ENCODE measurements at regions not wholly inside any gene's neighbourhood (a gene's known extent, or its start where the extent isn't known, plus 50 kb on each side); places are given as distances from the start of the nearest gene placed in this dataset.
"Not testable (repeated sequence)": the region's sequence is repeated elsewhere in the genome, so short reads cannot be mapped to it uniquely, and the experiment has no call there.

DNA sequence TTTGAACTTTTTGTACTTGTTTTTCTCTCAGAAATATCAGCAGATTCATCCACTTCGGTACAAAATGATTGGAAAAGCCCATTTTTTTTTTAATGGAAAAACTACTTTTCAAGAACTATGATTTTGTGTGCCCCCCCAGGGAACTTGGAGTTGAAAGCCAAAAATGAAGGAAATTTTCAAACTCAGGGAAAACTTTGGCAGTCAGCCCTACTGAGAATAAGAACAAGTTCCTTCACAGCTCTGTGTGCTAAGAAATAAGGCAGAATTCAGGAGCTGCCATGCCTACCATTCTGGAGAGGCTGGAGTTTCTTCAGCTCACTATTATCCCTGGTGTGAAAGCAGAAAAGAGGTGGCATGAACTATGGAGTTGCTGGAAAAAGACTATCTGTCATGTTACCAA is 226.0 kb upstream of the SLC35G4 start:
- DNase-seq (ENCODE audit: low read depth, low spot score): no peak

DNA sequence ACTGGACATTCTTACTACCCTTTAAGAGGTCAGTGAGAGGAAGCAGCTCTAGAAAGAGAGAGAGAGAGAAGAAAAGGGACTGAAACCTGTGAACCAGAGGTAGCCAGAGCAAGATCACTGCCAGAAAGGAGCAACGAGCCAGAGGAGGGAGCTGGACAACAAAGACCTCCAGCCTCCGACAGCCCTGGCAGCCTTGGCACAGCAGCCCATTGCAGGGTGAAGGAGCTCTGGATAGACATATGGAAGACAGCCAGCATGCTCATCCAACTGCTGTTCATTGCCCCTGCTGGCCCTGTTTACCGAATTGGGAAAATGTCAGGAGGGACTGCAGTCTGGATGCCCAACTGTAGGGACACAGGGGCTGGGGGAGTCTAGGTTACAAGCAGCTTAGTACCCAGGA is 228.4 kb upstream of the SLC35G4 start:
- no peak for DNase-seq (ENCODE audit: low read depth, low spot score)

DNA sequence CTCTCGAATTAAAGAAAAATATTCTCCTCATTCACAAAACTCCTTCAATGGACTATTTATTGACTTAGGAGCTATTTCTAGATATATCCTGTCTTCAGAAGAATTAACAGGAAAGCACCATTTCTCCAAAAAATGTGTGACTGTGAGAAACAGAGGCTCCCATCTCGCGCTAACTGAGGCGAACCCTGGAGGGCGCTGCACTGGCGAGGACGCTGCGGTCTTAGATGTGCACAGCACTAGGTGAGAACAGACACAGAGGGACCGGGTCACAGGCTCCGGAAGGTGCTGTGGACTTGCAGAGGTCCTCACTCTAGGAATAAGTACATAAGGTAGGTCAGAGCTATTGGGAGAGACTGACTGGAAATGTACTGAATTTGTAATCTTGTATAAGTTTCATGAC is 229.7 kb upstream of the SLC35G4 start:
- DNase-seq (ENCODE audit: low read depth, low spot score): no peak

DNA sequence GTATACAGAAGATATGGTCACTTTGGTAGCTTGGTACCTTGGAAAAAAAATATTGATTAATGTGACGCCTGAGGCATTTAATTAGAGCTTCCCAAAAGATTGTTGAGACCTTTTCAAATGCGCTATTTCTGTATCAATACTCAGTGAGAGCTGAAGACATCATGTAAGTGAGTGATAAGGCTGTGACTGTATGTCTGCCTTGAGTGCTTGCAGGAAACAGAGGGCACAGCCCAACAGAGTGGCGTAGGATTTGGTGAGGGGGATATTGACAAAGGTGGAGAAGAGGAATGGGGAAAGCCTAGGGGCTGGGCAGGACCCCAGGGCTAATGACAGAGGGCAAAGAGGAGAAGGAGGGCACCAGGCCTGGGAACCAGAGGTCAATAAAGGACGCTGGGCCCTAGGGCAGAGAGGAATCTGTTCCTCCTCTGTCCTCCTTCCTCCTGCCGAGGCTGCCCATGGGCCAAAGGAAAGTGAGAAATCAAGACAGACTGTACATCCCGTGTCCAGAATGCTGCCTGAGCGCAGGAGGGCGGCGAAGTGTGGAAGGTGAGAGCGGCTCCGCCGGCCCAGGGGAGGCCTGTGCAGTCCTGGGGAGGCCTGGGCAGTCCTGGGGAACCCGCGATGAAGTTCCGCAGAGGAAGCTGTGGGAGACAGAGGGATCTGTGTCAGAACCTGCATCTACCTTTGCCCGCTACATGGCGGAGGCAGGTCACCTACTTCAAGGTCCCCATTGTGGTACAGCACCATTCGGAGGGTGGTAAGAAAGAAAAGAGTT is 228.6 kb upstream of the PIEZO2 start:
- DNase-seq (ENCODE audit: low read depth, low spot score): no peak

DNA sequence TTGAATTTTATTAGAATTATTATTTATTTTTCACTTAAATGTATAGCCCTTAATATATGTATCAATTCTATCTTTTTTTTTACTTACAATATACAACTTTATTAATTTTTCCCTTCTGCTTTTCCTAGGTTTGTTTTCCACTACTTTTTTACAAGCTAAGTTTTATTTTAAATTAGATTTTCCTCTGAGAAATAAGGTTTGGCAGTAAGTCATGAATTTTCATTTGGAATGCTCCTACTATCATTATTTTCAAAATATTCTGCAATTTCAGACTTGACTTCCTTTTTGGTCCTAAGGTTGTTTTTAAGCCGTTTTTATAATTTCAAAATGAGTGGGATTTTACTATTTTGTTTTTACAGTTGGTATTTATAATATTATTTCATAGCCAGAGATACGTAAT is 222.8 kb upstream of the PIEZO2 start:
- DNase-seq (ENCODE audit: low read depth, low spot score): no peak

DNA sequence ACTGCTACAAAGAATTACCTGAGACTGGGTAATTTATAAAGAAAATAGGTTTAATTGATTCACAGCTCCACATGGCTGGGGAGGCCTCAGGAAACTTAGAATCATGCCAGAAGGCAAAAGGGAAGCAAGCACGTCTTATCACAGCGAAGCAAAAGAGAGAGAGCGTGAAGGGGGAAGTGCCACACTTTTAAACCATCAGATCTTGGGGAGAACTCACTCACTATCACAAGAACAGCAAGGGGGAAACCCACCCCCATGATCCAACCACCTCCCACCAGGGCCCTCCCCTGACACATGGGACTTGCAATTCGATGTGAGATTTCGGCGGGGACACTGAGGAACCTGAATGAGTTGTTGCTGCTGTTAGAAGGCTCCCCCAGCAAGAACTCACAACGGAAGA is 220.2 kb upstream of the PIEZO2 start:
- DNase-seq (ENCODE audit: low read depth, low spot score): no peak

DNA sequence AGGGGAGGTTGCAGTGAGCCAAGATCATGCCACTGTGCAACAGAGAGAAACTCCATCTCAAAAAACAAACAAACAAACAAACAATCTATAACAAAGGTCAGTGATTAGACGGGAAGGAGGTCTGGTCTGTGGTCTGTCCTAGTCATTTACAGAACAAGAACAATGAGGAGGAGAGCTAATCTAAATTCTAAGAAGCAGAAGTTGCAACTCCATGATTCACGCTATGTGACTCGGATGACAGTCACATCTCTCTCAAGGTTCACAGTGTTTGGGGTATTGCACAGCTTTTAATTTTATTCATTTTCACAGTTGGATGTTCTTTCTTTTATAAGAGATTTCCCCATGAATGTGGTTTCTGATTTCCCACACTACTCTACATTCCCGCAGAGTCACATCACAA is 218.7 kb upstream of the PIEZO2 start:
- DNase-seq (ENCODE audit: low read depth, low spot score): no peak

DNA sequence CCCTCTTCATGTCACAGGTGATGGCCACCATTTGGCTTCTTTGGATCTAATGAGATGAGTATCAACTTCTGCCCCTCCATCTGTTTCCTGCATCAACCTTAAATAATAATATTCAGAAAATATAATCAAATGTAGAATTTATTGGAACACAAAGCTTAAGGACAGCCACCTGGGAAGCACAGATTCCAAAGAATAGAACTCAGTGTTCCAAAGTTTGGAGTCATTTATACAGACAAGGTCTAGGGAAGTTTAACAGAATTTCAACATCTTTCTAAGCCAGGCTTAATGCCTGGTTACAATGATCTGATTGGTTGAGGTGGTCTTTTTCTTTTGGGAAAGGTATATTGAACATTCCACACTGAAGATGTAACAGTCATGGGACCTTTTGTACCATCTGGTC is 218.0 kb upstream of the PIEZO2 start:
- DNase-seq (ENCODE audit: low read depth, low spot score): no peak

DNA sequence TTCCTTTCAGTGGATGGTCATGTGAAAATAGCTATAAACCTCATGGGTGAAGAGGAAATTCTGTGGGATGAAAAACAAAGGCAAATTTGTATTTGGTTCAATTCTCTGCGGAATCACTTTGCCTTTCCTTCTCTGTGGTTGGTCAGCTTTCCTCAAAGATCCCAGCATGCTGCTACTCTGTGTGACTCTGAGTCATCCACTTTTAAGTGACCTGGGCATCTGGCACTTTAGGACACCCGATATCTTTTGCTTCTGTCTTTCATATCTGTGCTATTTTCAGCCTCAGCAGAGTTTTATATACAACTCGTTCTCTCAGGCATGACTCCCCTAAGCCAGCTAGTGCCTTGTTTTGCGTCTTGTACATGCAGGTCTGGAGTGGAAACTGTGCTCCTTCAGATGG is 217.0 kb upstream of the PIEZO2 start:
- DNase-seq (ENCODE audit: low read depth, low spot score): no peak

DNA sequence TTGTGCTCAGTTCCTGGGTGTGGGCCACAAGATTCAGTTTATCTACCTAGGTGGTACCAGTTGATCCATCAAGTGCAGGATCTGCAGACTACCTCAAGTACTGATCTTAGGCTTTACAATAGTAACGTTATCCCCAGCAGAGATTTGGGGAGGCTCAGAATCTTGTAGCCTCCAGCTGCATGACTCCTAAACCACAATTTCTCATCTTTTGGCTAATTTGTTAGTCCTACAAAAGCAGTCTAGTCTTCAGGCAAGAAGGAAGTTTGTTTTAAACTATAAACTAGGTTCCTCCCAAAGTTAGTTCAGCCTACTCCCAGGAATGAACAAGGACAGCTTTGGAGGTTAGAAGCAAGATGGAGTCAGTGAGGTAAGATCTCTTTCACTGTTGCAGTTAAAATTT is 213.5 kb upstream of the PIEZO2 start:
- DNase-seq (ENCODE audit: low read depth, low spot score): no peak

DNA sequence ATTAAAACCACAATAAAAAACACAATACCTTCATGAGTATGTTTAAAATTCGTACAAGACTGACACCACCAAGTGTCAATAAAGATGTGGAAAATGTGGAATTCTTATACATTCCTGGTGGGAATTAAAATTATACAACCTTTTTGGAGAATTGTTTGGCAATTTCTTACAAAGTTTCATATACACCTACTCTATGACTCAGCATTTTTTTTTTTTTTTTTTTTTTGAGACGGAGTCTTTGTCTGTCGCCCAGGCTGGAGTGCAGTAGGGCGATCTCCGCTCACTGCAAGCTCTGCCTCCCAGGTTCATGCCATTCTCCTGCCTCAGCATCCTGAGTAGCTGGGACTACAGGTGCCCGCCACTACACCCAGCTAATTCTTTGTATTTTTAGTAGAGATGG is 212.5 kb upstream of the PIEZO2 start:
- DNase-seq (ENCODE audit: low read depth, low spot score): not testable (repeated sequence)

DNA sequence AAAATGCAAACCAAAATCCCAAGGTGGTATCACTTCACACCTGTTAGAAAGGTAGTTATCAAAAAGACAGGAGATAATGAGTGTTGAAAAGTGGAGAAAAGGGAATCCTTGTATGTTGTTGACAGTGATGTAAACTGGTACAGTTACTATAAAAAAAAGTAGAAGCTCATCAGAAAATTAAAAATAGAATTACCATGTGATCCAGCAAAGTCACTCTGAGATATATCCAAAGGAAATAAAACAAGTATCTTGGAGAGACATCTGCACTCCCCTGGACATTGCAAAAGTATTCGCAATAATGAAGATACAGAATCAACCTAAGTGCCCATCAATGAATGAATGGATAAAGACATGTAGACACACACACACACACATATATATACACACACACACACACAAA is 208.3 kb upstream of the PIEZO2 start:
- DNase-seq (ENCODE audit: low read depth, low spot score): no peak

DNA sequence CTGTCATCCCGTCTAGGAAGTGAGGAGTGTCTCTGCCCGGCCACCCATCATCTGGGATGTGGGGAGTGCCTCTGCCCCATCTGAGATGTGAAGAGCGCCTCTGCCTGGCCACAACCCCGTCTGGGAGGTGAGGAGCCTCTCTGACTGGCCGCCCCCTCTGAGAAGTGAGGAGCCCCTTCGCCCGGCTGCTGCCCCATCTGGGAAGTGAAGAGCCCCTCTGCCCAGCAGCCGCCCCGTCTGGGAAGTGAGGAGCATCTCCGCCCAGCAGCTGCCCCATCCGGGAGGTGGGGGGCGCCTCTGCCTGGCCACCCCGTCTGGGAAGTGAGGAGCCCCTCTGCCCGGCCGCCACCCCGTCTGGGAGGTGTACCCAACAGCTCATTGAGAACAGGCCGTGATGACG is 195.2 kb upstream of the PIEZO2 start:
- not testable (repeated sequence) for DNase-seq (ENCODE audit: low read depth, low spot score)

DNA sequence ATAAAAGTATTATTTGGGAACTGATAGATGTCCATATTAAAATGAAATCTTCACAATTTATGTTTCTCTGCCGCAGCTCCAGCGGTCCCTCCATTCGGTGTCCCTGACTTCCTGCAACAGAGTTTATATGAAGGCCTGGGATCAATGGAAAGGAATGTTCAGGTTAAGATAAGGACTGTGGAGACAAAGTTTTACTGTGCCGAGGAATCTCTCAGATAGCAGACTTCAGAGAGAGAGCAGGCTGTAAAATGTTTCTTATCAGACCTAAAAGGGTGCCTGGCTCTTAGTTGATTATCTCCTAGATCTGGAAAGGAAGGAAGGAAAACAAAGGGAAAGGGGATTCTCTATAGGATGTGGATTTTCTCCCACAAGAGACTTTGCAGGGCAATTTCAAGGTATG is 193.7 kb upstream of the PIEZO2 start:
- DNase-seq (ENCODE audit: low read depth, low spot score): no peak

DNA sequence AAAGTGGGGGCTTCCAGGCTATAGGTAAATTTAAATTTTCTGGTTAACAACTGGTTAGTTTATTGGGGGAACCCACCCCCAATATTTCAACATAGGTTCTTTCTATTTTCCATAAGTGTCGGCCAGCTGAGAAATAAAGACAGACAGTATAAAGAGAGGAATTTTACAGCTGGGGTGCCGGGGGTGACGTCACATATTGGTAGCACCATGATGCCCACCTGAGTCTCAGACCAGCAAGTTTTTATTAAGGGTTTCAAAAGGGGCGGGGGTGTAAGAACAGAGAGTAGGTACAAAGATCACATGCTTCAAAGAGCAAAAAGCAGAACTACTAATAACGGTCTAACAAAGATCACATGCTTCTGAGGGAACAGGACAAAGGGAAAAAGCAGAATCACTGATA is 192.7 kb upstream of the PIEZO2 start:
- DNase-seq (ENCODE audit: low read depth, low spot score): not testable (repeated sequence)

DNA sequence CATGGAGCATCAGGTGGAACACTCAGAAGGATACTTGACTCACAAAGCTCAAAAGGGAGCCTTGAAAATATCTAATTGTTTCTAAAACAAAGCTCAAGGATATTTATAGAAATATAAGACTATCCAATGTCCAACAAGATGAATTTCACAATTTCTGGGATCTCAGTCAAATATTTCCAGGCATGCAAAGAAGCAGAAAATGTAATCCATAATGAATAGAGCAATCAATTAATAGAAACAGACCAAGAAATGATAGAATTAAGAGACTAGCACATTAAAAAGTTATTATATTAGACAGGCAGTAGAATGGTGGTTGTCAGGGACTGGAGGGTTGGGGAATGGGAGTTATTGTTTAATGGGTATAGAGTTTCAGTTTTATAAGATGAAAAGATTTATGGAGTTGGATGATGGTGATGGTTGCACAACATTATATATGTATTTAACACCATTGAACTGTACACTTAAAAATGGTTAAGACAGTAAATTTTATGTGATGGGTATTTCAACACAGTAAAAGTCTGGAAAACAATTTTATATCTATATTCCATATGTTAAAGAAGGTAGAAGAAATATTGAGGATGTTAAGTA is 189.9 kb upstream of the PIEZO2 start:
- DNase-seq (ENCODE audit: low read depth, low spot score): no peak

DNA sequence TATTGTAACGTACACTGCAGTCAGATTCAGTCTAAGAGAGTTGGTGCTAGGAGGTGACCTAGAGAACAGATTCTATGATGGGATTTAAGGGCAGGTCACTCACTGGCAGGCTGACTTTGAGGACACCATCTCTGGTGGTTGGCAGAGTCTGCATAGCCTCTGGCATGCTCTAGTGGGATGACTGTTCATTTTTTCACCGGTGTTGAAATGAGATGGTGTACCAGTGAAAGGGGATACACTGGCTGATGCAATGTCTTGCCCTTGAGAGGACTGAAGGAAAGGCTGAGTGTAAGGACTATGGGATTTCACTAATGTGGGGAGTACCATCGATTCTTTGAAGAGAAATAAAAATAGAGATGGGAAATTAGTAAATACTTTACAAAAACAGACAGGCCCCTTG is 186.9 kb upstream of the PIEZO2 start:
- no peak for DNase-seq (ENCODE audit: low read depth, low spot score)

DNA sequence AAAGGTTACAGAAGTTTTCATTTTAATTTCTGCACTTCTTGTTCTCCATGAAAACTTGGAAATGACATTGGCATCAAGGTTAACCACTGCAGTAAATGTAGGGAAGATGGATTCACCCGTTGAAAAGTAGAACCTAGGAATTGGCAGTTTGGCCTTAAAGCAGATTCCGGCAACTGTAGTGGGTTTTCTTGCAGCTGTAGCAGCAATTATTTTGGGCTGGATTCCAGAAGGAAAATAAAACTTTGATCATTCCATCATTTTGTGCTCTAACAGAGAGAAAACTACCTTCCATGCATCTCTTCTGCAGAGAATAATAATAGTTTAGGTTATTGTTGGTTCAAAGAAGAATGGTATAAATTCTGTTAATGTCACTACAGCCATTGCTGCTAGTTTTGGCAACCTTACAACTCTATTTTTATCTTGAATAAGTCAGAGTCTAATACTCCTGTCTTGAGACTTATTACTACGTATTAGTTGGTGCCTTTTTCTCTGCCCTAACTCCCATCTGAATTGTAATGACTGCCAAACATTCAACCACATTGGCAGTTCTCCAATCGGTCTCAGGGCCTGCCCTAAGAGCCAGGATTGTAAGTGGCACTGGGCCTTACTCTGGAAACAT is 178.1 kb upstream of the PIEZO2 start:
- no peak for DNase-seq (ENCODE audit: low read depth, low spot score)

DNA sequence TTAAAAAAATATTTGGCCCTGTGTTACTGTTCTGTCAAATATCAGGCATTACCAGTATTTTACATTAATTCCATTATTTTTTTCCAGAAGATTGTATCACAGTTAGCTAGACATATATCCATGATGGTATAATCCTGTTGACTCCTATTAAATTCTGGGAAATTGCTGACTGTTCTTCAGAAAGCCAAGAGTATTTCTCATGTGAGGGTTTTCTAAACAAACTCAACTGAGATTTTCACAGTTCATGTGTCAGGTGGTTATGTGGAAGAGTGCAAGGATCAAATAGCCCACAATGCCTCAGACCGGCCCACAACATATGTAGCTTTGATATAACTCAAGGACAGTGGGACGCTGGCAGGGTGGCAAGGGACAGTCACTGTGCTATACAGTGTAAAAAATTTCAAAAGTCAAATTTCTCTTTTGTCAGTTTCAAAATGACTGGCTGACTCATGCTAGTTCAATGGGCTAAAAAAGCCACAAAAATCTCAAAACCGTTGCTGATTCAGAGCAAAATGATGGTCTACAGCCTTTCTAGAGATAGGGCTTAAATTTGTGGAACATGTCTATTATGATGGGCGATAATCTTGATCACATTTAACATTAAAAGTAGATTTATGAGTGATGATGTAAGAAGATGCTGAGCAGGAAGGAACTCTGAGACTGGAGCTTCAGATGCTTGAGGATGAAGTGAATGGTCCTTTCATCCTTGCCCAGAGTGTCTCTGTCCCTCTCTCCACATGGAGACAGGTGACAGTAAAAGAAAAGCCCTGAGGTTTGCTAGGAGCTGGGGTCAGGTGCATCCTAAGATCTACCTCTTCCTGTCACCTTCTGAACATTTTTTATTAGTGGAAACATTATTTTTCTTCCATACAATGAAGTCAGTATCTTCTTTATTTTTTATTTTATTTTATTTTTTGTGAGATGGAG is 175.8 kb upstream of the PIEZO2 start:
- DNase-seq (ENCODE audit: low read depth, low spot score): no peak

DNA sequence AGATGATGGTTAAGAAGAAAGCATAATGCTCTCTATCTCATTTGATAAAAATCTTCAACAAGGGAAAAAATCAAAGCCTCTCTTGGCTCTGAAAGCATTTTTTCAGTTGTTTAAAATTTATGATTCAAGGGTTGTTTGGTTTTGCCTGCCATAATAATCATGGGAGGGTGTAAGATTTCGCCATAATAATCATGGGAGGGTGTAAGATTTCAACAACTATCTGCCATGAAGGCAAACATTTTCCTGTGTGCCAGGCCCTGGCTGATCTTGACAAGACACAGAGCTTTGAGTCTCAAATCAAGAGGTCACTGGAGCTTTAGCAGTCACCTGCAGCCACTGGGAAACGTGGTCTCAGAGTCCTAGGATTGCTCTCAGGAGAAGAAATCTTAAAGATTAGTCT is 175.1 kb upstream of the PIEZO2 start:
- no peak for DNase-seq (ENCODE audit: low read depth, low spot score)

DNA sequence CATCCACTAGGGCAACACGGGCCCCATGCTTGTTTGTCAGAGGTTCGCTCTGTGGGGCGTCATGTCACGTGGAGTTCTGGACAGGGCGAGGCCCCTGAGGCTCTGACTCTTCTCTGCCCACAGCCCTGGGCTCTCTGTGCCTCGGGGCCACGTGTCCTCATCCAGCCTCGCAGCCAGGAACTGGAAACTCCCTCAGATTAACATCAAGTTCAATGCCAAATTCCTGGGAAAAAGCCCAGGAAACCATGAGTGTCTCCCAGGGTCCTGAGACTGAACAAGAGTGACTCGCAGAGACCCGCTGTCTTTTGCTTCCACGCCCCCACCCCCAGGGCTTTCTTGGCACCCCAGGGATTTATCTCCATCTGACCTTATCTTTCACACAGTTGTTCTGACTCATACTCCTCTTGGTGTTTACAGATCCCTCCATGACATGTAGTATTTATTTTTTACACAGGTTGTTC is 174.0 kb upstream of the PIEZO2 start:
- no peak for DNase-seq (ENCODE audit: low read depth, low spot score)

DNA sequence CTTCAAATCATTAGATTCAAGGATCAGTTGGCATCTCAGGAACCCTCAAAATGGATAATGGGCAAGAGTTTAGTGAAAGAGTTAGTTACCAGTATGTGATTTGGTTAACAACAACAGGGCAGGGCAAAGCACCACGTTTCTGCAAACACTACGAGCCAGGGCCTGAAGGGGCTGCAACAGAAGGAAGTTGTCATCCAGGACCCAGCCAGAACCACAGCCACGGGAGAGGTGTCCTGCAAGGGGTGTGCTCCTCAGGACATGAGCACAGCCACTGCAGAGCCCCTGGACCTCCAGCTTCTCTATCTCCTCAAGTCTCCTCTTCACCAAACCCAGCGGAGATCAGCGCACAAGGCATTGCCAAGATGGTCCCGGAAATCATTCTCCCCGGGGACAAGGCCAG is 173.3 kb upstream of the PIEZO2 start:
- no peak for DNase-seq (ENCODE audit: low read depth, low spot score)
